H54 (cell line): ENCODE measurements at regions not wholly inside any gene's neighbourhood (a gene's known extent, or its start where the extent isn't known, plus 50 kb on each side); places are given as distances from the start of the nearest gene placed in this dataset.

ENCODE experiments used
- DNase-seq: peaks from one replicate; pipeline ENCODE4 v3.0.0; 2011; ENCODE audit warnings: low spot score, mixed read lengths; ENCODE audit not compliant: insufficient read length
- FAIRE-seq: peaks from 3 replicates; lab custom pipeline; 2011; peaks lifted over from hg19 to GRCh38; lab: Jason Lieb, UNC
- POLR2A ChIP-seq: IDR thresholded peaks from 2 replicates; pipeline ENCODE4 v1.6.1; 2011; ENCODE audit warnings: low read depth, mild to moderate bottlenecking, low read length

- FAIRE-seq: no peak
- no peak for TF ChIP-seq POLR2A
Observed at GRCh38 chr13:106836186-106836802, 268.4 kb upstream of the ARGLU1 start.

GRCh38 chr13:106835477-106835876 is 267.5 kb upstream of the ARGLU1 start:
- DNase-seq (no peak), FAIRE-seq (no peak)
- no peak for TF ChIP-seq POLR2A

More at GRCh38 chr13:106836186-106836802, 268.4 kb upstream of the ARGLU1 start:
- no peak for DNase-seq

- no peak for TF ChIP-seq POLR2A
- DNase-seq (no peak), FAIRE-seq (peak; percentile 38)
Observed at GRCh38 chr13:106821979-106822378, 254.0 kb upstream of the ARGLU1 start.

GRCh38 chr13:106819413-106820180 is 251.7 kb upstream of the ARGLU1 start:
- no peak for TF ChIP-seq POLR2A
- FAIRE-seq (peak; percentile 78), DNase-seq (no peak)

GRCh38 chr13:106818971-106819370 is 251.0 kb upstream of the ARGLU1 start:
- DNase-seq (no peak), FAIRE-seq (no peak)
- TF ChIP-seq POLR2A: no peak

- no peak for DNase-seq
- TF ChIP-seq POLR2A: no peak
- no peak for FAIRE-seq
Observed at GRCh38 chr13:106815545-106815944, 247.6 kb upstream of the ARGLU1 start.

GRCh38 chr13:106814463-106814862 is 246.5 kb upstream of the ARGLU1 start:
- DNase-seq: no peak
- TF ChIP-seq POLR2A: no peak

GRCh38 chr13:106810069-106810468 is 242.1 kb upstream of the ARGLU1 start:
- DNase-seq: no peak
- TF ChIP-seq POLR2A: no peak
- peak; percentile 11 for FAIRE-seq

More at GRCh38 chr13:106814463-106814862, 246.5 kb upstream of the ARGLU1 start:
- FAIRE-seq: peak; percentile 41

- no peak for TF ChIP-seq POLR2A
- no peak for DNase-seq
- no peak for FAIRE-seq
Observed at GRCh38 chr13:106804991-106805390, 237.1 kb upstream of the ARGLU1 start.

GRCh38 chr13:106802917-106803316 is 235.0 kb upstream of the ARGLU1 start:
- no peak for FAIRE-seq
- DNase-seq: no peak
- no peak for TF ChIP-seq POLR2A

GRCh38 chr13:106799781-106800335 is 231.9 kb upstream of the ARGLU1 start:
- DNase-seq: no peak
- no peak for FAIRE-seq
- TF ChIP-seq POLR2A: no peak

GRCh38 chr13:106797081-106797640 is 229.2 kb upstream of the ARGLU1 start:
- DNase-seq (no peak), FAIRE-seq (no peak)
- TF ChIP-seq POLR2A: no peak

- no peak for TF ChIP-seq POLR2A
- DNase-seq (no peak), FAIRE-seq (peak; percentile 57)
Observed at GRCh38 chr13:106796280-106797047, 228.5 kb upstream of the ARGLU1 start.
